ENCODE measurements at regions not wholly inside any gene's neighbourhood (a gene's known extent, or its start where the extent isn't known, plus 50 kb on each side); places are given as distances from the start of the nearest gene placed in this dataset.

GRCh38 chr6:150651808-150652470 is 52.3 kb downstream of the PLEKHG1 start:
- Histone ChIP-seq H3K27me3 (no peaks in the 10 kb centered on the region), H3K4me3 (no peak overlapping the region), H3K4me1 (peaks cover 0 to 12% (median 0%) of the 10 kb centered on the region in 4 donors), H3K36me3 (no peaks in the 10 kb centered on the region), H3K27ac (no peak overlapping the region), H3K9me3 (no peaks in the 10 kb centered on the region)
- WGBS, 5 donors = 77 to 84% (median 81%) methylated on average over 6 of the region's 6 CpGs
- DNase-seq = no peak
- no peak for TF ChIP-seq EP300 (IDR thresholded peaks at IDR 0.05)
- no peak for TF ChIP-seq CTCF (IDR thresholded peaks at IDR 0.05)
- no peak for TF ChIP-seq POLR2A (IDR thresholded peaks at IDR 0.05)
- no peak for TF ChIP-seq POLR2AphosphoS5 (IDR thresholded peaks at IDR 0.05)
- intact Hi-C loops (cut with DNase I; ENCODE audit: low total_unique reads) = no loop called here

DNA sequence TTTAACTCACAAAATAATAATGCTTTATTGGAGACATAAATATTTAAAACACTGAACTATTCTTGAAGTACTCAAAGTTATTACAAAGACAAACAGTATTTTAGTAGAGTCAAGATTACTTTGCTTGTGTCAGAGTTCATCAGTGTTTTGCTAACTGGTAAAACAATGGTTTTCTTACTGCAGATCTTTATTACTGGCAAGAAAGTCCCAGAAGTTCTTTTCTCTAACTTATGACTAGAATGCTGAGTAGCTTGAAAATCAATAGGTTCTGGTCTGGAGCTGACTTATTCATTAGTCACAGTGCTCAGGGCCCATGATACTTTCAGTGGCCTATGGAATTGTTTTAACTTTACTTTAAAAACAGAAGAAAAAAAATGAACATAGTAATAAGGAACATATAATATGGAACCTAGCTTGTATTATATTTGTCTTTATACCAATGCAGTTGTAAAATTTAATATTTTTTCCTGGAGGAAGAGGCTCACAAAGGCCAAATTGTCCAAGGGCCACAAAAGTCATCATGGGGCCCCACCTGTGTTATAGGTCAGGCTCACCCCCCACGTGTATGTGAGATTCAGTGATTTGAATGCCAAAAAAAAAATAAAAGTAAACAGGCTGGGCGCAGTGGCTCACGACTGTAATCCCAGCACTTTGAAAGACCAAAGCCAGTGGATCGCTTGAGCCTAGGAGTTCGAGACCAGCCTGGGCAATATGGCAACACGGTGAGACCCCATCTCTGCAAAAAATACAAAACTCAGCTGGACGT is 53.3 kb downstream of the PLEKHG1 start:
- WGBS, 5 donors = 71 to 77% (median 73%) methylated on average over 7 of the region's 7 CpGs
- Histone ChIP-seq H3K36me3 (no peaks in the 10 kb centered on the region), H3K9me3 (no peaks in the 10 kb centered on the region), H3K4me1 (peaks cover 0 to 12% (median 0%) of the 10 kb centered on the region in 4 donors), H3K4me3 (no peak overlapping the region), H3K27me3 (no peaks in the 10 kb centered on the region), H3K27ac (no peak overlapping the region)
- no peak for DNase-seq
- TF ChIP-seq CTCF (IDR thresholded peaks at IDR 0.05) = no peak
- TF ChIP-seq POLR2AphosphoS5 (IDR thresholded peaks at IDR 0.05) = no peak
- no peak for TF ChIP-seq EP300 (IDR thresholded peaks at IDR 0.05)
- no peak for TF ChIP-seq POLR2A (IDR thresholded peaks at IDR 0.05)
- intact Hi-C loops (cut with DNase I; ENCODE audit: low total_unique reads) = no loop called here

- no peak for DNase-seq
- intact Hi-C loops (cut with DNase I; ENCODE audit: low total_unique reads) = no loop called here
- no peak for TF ChIP-seq POLR2AphosphoS5 (IDR thresholded peaks at IDR 0.05)
- H3K27ac ChIP-seq = no peak overlapping the region
- H3K36me3 ChIP-seq = no peaks in the 10 kb centered on the region
- peaks cover 6 to 25% (median 7%) of the 10 kb centered on the region in 4 donors for H3K4me1 ChIP-seq
- H3K27me3 ChIP-seq = no peaks in the 10 kb centered on the region
- no peak overlapping the region for H3K4me3 ChIP-seq
- WGBS, 5 donors = 91 to 100% (median 97%) methylated on average over 3 of the region's 3 CpGs
- H3K9me3 ChIP-seq = no peaks in the 10 kb centered on the region
These were observed 54.9 kb downstream of the PLEKHG1 start for GRCh38 chr6:150654608-150655007.

DNA sequence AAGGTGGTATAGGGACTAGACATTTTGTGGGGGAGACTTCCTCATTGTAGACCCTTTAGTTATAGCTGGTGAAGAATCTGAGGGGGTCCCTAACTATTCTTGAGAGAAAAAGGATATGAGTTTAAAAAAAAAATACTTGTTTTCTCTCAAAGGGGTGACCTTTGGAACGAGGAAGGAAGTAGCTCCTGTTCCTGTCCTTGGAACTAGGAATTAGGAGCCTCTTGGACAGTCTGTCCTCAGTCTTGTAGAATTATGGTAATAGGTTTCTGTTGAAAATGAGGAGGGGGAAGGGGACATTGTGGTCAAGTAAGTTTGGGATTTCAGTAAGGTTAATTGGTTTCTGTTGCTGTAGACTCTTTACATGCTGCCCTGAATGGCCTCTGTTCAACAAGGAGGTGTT is 56.5 kb downstream of the PLEKHG1 start:
- peaks cover 6 to 30% (median 8%) of the 10 kb centered on the region in 4 donors for H3K4me1 ChIP-seq
- no peaks in the 10 kb centered on the region for H3K27me3 ChIP-seq
- H3K27ac ChIP-seq = no peak overlapping the region
- 43 to 72% (median 62%) methylated on average over 1 of the region's 1 CpG for WGBS, 5 donors
- DNase-seq = no peak
- intact Hi-C loops (cut with DNase I; ENCODE audit: low total_unique reads) = no loop called here
- no peak overlapping the region for H3K4me3 ChIP-seq
- no peaks in the 10 kb centered on the region for H3K36me3 ChIP-seq
- no peak for TF ChIP-seq EP300 (IDR thresholded peaks at IDR 0.05)
- TF ChIP-seq POLR2AphosphoS5 (IDR thresholded peaks at IDR 0.05) = no peak
- TF ChIP-seq POLR2A (IDR thresholded peaks at IDR 0.05) = no peak
- TF ChIP-seq CTCF (IDR thresholded peaks at IDR 0.05) = no peak
- H3K9me3 ChIP-seq = no peaks in the 10 kb centered on the region

- no peak overlapping the region for H3K4me3 ChIP-seq
- H3K27ac ChIP-seq = no peak overlapping the region
- no peak for DNase-seq
- H3K36me3 ChIP-seq = no peaks in the 10 kb centered on the region
- TF ChIP-seq CTCF (IDR thresholded peaks at IDR 0.05) (no peak), EP300 (IDR thresholded peaks at IDR 0.05) (no peak), POLR2AphosphoS5 (IDR thresholded peaks at IDR 0.05) (no peak), POLR2A (IDR thresholded peaks at IDR 0.05) (no peak)
- no peaks in the 10 kb centered on the region for H3K9me3 ChIP-seq
- 74 to 86% (median 78%) methylated on average over 1 of the region's 1 CpG for WGBS, 5 donors
- H3K4me1 ChIP-seq = peaks cover 6 to 19% (median 8%) of the 10 kb centered on the region in 4 donors
- intact Hi-C loops (cut with DNase I; ENCODE audit: low total_unique reads) = no loop called here
- H3K27me3 ChIP-seq = no peaks in the 10 kb centered on the region
These were observed 58.7 kb downstream of the PLEKHG1 start for GRCh38 chr6:150658421-150658820.

Data from stomach (tissue), 8 donors.